ENCODE measurements at regions not wholly inside any gene's neighbourhood (a gene's known extent, or its start where the extent isn't known, plus 50 kb on each side); places are given as distances from the start of the nearest gene placed in this dataset.

GRCh38 chr15:81502439-81502838 is 128.4 kb upstream of the TMC3 start:
- DNase-seq, result no peak
- H3K9me2 ChIP-seq (replicated peaks; ENCODE audit: insufficient read depth, low read length), result no peaks in the 10 kb centered on the region
- H4K20me1 ChIP-seq (ENCODE audit: insufficient read depth, low read depth, low read length), result no peaks in the 10 kb centered on the region
- no peaks in the 10 kb centered on the region for H3K9me3 ChIP-seq (ENCODE audit: low read length)
- no peak overlapping the region for H3K9ac ChIP-seq (ENCODE audit: low read length)
- no peak overlapping the region for H3K27ac ChIP-seq (ENCODE audit: low read length)
- H3K4me1 ChIP-seq (ENCODE audit: low read length), result no peaks in the 10 kb centered on the region
- H3K4me2 ChIP-seq (ENCODE audit: low read depth, low read length, poor library complexity, severe bottlenecking), result no peak overlapping the region
- H3K4me3 ChIP-seq (ENCODE audit: low read length), result no peak overlapping the region
- no peak overlapping the region for H2AFZ ChIP-seq (ENCODE audit: low read length)
- H3K27me3 ChIP-seq (ENCODE audit: low read length), result no peaks in the 10 kb centered on the region
- H3K79me2 ChIP-seq (ENCODE audit: low read length), result no peaks in the 10 kb centered on the region
- H3K36me3 ChIP-seq (ENCODE audit: insufficient read depth, low read length), result no peaks in the 10 kb centered on the region

DNA sequence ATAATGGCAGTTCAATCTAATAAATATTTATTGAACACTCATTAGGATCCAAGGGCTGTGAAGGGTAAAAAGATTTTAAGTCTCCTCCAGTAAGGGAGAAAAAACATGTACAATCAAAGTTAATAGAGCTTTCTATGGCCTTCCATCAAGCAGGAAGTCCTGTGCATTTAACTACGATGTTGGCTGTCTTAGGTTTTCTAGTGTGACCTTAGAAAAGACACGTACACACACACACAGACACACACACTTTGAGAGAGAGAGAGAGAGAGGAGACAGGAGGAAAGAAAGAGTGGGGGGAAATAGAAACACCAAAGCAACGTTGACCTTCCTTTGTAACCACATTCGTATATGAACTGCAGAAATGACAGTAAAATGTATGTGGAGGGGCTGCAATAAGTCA is 126.1 kb upstream of the TMC3 start:
- no peak for DNase-seq
- Histone ChIP-seq H3K4me2 (ENCODE audit: low read depth, low read length, poor library complexity, severe bottlenecking) (no peak overlapping the region), H3K9me3 (ENCODE audit: low read length) (no peaks in the 10 kb centered on the region), H3K27ac (ENCODE audit: low read length) (no peak overlapping the region), H3K79me2 (ENCODE audit: low read length) (no peaks in the 10 kb centered on the region), H3K9ac (ENCODE audit: low read length) (no peak overlapping the region), H3K4me3 (ENCODE audit: low read length) (no peak overlapping the region), H3K36me3 (ENCODE audit: insufficient read depth, low read length) (no peaks in the 10 kb centered on the region), H3K27me3 (ENCODE audit: low read length) (no peaks in the 10 kb centered on the region), H3K9me2 (replicated peaks; ENCODE audit: insufficient read depth, low read length) (no peaks in the 10 kb centered on the region), H4K20me1 (ENCODE audit: insufficient read depth, low read depth, low read length) (no peaks in the 10 kb centered on the region), H3K4me1 (ENCODE audit: low read length) (no peaks in the 10 kb centered on the region), H2AFZ (ENCODE audit: low read length) (no peak overlapping the region)

GRCh38 chr15:81498294-81498693 is 124.3 kb upstream of the TMC3 start:
- H2AFZ ChIP-seq (ENCODE audit: low read length), result no peak overlapping the region
- no peaks in the 10 kb centered on the region for H3K79me2 ChIP-seq (ENCODE audit: low read length)
- DNase-seq, result no peak
- H3K27me3 ChIP-seq (ENCODE audit: low read length), result no peaks in the 10 kb centered on the region
- no peak overlapping the region for H3K27ac ChIP-seq (ENCODE audit: low read length)
- no peaks in the 10 kb centered on the region for H4K20me1 ChIP-seq (ENCODE audit: insufficient read depth, low read depth, low read length)
- H3K9ac ChIP-seq (ENCODE audit: low read length), result no peak overlapping the region
- no peaks in the 10 kb centered on the region for H3K9me2 ChIP-seq (replicated peaks; ENCODE audit: insufficient read depth, low read length)
- no peaks in the 10 kb centered on the region for H3K9me3 ChIP-seq (ENCODE audit: low read length)
- no peaks in the 10 kb centered on the region for H3K36me3 ChIP-seq (ENCODE audit: insufficient read depth, low read length)
- no peaks in the 10 kb centered on the region for H3K4me1 ChIP-seq (ENCODE audit: low read length)
- H3K4me3 ChIP-seq (ENCODE audit: low read length), result no peak overlapping the region
- H3K4me2 ChIP-seq (ENCODE audit: low read depth, low read length, poor library complexity, severe bottlenecking), result no peak overlapping the region

DNA sequence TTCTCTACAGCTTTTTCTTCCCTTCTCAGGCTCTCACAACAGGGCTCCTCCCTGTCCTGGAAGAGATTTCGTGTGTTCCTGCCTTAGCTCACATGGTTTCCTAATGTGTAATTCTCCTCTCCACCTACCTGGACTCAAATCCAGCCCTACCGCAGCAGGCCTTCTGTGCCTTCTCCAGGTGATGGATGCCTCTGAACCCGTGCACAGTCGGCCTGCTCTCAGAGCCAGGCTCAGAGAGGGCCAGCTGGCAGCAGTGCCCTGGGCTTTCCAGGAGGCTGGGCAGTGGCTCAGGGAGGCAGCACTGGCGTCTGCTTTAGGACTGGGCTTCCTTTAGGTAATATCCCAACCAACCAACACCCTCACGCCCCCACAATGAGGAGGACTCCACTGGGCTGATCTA is 123.2 kb upstream of the TMC3 start:
- Histone ChIP-seq H3K27ac (ENCODE audit: low read length) (no peak overlapping the region), H2AFZ (ENCODE audit: low read length) (no peak overlapping the region), H4K20me1 (ENCODE audit: insufficient read depth, low read depth, low read length) (no peaks in the 10 kb centered on the region), H3K4me2 (ENCODE audit: low read depth, low read length, poor library complexity, severe bottlenecking) (no peak overlapping the region), H3K9me2 (replicated peaks; ENCODE audit: insufficient read depth, low read length) (no peaks in the 10 kb centered on the region), H3K79me2 (ENCODE audit: low read length) (no peaks in the 10 kb centered on the region), H3K4me1 (ENCODE audit: low read length) (no peaks in the 10 kb centered on the region), H3K9me3 (ENCODE audit: low read length) (no peaks in the 10 kb centered on the region), H3K4me3 (ENCODE audit: low read length) (no peak overlapping the region), H3K9ac (ENCODE audit: low read length) (no peak overlapping the region), H3K36me3 (ENCODE audit: insufficient read depth, low read length) (no peaks in the 10 kb centered on the region), H3K27me3 (ENCODE audit: low read length) (no peaks in the 10 kb centered on the region)
- DNase-seq, result no peak

- Histone ChIP-seq H3K79me2 (ENCODE audit: low read length) (no peaks in the 10 kb centered on the region), H3K4me1 (ENCODE audit: low read length) (no peaks in the 10 kb centered on the region), H3K36me3 (ENCODE audit: insufficient read depth, low read length) (no peaks in the 10 kb centered on the region), H3K4me3 (ENCODE audit: low read length) (no peak overlapping the region), H3K27me3 (ENCODE audit: low read length) (no peaks in the 10 kb centered on the region), H3K9me2 (replicated peaks; ENCODE audit: insufficient read depth, low read length) (no peaks in the 10 kb centered on the region), H3K9ac (ENCODE audit: low read length) (no peak overlapping the region), H3K27ac (ENCODE audit: low read length) (no peak overlapping the region), H3K4me2 (ENCODE audit: low read depth, low read length, poor library complexity, severe bottlenecking) (no peak overlapping the region), H4K20me1 (ENCODE audit: insufficient read depth, low read depth, low read length) (no peaks in the 10 kb centered on the region), H2AFZ (ENCODE audit: low read length) (no peak overlapping the region), H3K9me3 (ENCODE audit: low read length) (no peaks in the 10 kb centered on the region)
- no peak for DNase-seq
These were observed 121.9 kb upstream of the TMC3 start for GRCh38 chr15:81495780-81496467.

DNA sequence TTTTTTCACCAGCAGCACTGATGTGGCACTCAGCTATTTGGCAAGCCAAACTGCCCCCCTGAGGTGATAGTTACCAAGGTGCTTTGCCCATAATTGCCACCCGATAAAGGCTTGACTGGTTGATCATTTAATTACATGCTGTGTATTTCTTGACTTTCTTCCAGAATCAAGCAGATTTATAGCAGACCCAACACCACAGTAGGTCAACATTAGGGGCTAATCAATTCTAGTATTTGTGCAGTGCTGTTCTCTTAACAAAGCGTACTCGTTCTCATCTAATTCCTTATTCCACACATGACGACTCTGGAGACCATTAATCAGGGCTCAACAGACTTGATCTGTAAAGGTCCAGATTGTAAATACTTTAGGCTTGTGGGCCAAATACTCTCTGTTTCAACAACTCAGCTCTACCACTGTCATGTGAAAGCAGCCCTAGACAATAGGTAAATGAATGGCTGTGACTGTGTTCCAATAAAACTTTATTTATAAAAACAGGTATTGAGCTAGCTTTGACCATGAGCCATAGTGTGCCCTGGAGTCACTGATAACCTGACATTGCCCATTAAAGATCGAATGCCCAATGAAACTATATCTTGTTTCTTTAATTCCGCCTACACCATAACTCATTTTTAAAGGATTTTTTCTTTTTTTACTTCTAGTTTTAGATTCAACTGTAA is 119.1 kb upstream of the TMC3 start:
- Histone ChIP-seq H3K9me2 (replicated peaks; ENCODE audit: insufficient read depth, low read length) (no peaks in the 10 kb centered on the region), H3K9ac (ENCODE audit: low read length) (no peak overlapping the region), H3K9me3 (ENCODE audit: low read length) (no peaks in the 10 kb centered on the region), H3K27me3 (ENCODE audit: low read length) (no peaks in the 10 kb centered on the region), H3K4me3 (ENCODE audit: low read length) (no peak overlapping the region), H3K4me2 (ENCODE audit: low read depth, low read length, poor library complexity, severe bottlenecking) (no peak overlapping the region), H3K36me3 (ENCODE audit: insufficient read depth, low read length) (no peaks in the 10 kb centered on the region), H3K27ac (ENCODE audit: low read length) (no peak overlapping the region), H3K79me2 (ENCODE audit: low read length) (no peaks in the 10 kb centered on the region), H3K4me1 (ENCODE audit: low read length) (no peaks in the 10 kb centered on the region), H4K20me1 (ENCODE audit: insufficient read depth, low read depth, low read length) (no peaks in the 10 kb centered on the region), H2AFZ (ENCODE audit: low read length) (no peak overlapping the region)
- no peak for DNase-seq

GRCh38 chr15:81492331-81492968 is 118.4 kb upstream of the TMC3 start:
- Histone ChIP-seq H3K9me3 (ENCODE audit: low read length) (no peaks in the 10 kb centered on the region), H3K27ac (ENCODE audit: low read length) (no peak overlapping the region), H2AFZ (ENCODE audit: low read length) (no peak overlapping the region), H3K79me2 (ENCODE audit: low read length) (no peaks in the 10 kb centered on the region), H3K27me3 (ENCODE audit: low read length) (no peaks in the 10 kb centered on the region), H3K4me2 (ENCODE audit: low read depth, low read length, poor library complexity, severe bottlenecking) (no peak overlapping the region), H3K9ac (ENCODE audit: low read length) (no peak overlapping the region), H4K20me1 (ENCODE audit: insufficient read depth, low read depth, low read length) (no peaks in the 10 kb centered on the region), H3K9me2 (replicated peaks; ENCODE audit: insufficient read depth, low read length) (no peaks in the 10 kb centered on the region), H3K4me1 (ENCODE audit: low read length) (no peaks in the 10 kb centered on the region), H3K4me3 (ENCODE audit: low read length) (no peak overlapping the region), H3K36me3 (ENCODE audit: insufficient read depth, low read length) (no peaks in the 10 kb centered on the region)
- DNase-seq, result no peak

- Histone ChIP-seq H3K4me3 (ENCODE audit: low read length) (no peak overlapping the region), H3K27me3 (ENCODE audit: low read length) (no peaks in the 10 kb centered on the region), H3K9ac (ENCODE audit: low read length) (no peak overlapping the region), H3K27ac (ENCODE audit: low read length) (no peak overlapping the region), H2AFZ (ENCODE audit: low read length) (no peak overlapping the region), H3K4me2 (ENCODE audit: low read depth, low read length, poor library complexity, severe bottlenecking) (no peak overlapping the region), H4K20me1 (ENCODE audit: insufficient read depth, low read depth, low read length) (no peaks in the 10 kb centered on the region), H3K9me2 (replicated peaks; ENCODE audit: insufficient read depth, low read length) (no peaks in the 10 kb centered on the region), H3K79me2 (ENCODE audit: low read length) (no peaks in the 10 kb centered on the region), H3K9me3 (ENCODE audit: low read length) (no peaks in the 10 kb centered on the region), H3K36me3 (ENCODE audit: insufficient read depth, low read length) (no peaks in the 10 kb centered on the region), H3K4me1 (ENCODE audit: low read length) (no peaks in the 10 kb centered on the region)
- DNase-seq, result no peak
These were observed 117.5 kb upstream of the TMC3 start for GRCh38 chr15:81491414-81492096.
